Inflammatory macrophage (primary cell): ENCODE measurements at regions not wholly inside any gene's neighbourhood (a gene's known extent, or its start where the extent isn't known, plus 50 kb on each side); places are given as distances from the start of the nearest gene placed in this dataset.
"Not testable (repeated sequence)": the region's sequence is repeated elsewhere in the genome, so short reads cannot be mapped to it uniquely, and the experiment has no call there.

ENCODE experiments used
- DNase-seq, 2 donors: peaks; one replicate each; pipeline ENCODE4 v3.0.0-alpha.2; 2020 to 2022

- DNase-seq = no peak
Measured at GRCh38 chrX:4035874-4036273, 322.4 kb upstream of the PRKX start.

GRCh38 chrX:4028151-4028550 is 314.7 kb upstream of the PRKX start:
- no peak for DNase-seq

GRCh38 chrX:4005281-4005680 is 291.8 kb upstream of the PRKX start:
- DNase-seq = no peak

GRCh38 chrX:4004822-4005221 is 291.4 kb upstream of the PRKX start:
- no peak for DNase-seq

- no peak for DNase-seq
Measured at GRCh38 chrX:3994315-3994714, 280.9 kb upstream of the PRKX start.

- no peak for DNase-seq
Measured at GRCh38 chrX:3990569-3990968, 277.1 kb upstream of the PRKX start.

- not testable (repeated sequence) for DNase-seq
Measured at GRCh38 chrX:3972104-3972858, 258.8 kb upstream of the PRKX start.

- no peak for DNase-seq
Measured at GRCh38 chrX:3968749-3969148, 255.3 kb upstream of the PRKX start.

GRCh38 chrX:3963980-3964379 is 250.5 kb upstream of the PRKX start:
- no peak for DNase-seq

- DNase-seq = peak; percentile 1 to 9
Measured at GRCh38 chrX:3962511-3963311, 249.3 kb upstream of the PRKX start.

GRCh38 chrX:3960952-3961351 is 247.5 kb upstream of the PRKX start:
- DNase-seq = no peak

- no peak for DNase-seq
Measured at GRCh38 chrX:3951859-3952258, 238.4 kb upstream of the PRKX start.

GRCh38 chrX:3950373-3950772 is 236.9 kb upstream of the PRKX start:
- no peak for DNase-seq

- no peak for DNase-seq
Measured at GRCh38 chrX:3943965-3944364, 230.5 kb upstream of the PRKX start.

- no peak for DNase-seq
Measured at GRCh38 chrX:3940000-3940610, 226.7 kb upstream of the PRKX start.

GRCh38 chrX:3938587-3938986 is 225.1 kb upstream of the PRKX start:
- no peak for DNase-seq

- not testable (repeated sequence) for DNase-seq
Measured at GRCh38 chrX:3935196-3935595, 221.7 kb upstream of the PRKX start.

- not testable (repeated sequence) for DNase-seq
Measured at GRCh38 chrX:3920424-3921017, 207.1 kb upstream of the PRKX start.

- DNase-seq = not testable (repeated sequence)
Measured at GRCh38 chrX:3919668-3920423, 206.4 kb upstream of the PRKX start.

GRCh38 chrX:3914813-3915212 is 201.4 kb upstream of the PRKX start:
- not testable (repeated sequence) for DNase-seq

- not testable (repeated sequence) for DNase-seq
Measured at GRCh38 chrX:3914059-3914458, 200.6 kb upstream of the PRKX start.

GRCh38 chrX:3911012-3911411 is 197.6 kb upstream of the PRKX start:
- DNase-seq = not testable (repeated sequence)
